HG03159 (cell line): ENCODE measurements at regions not wholly inside any gene's neighbourhood (a gene's known extent, or its start where the extent isn't known, plus 50 kb on each side); places are given as distances from the start of the nearest gene placed in this dataset.
A peak's percentile ranks its signal among the peaks of the same experiment; 100 is the strongest.

ENCODE experiments used
- ATAC-seq: cut with Tn5 transposase; IDR thresholded peaks from one replicate; pipeline ENCODE4 v1.9.1; 2021; ENCODE audit warnings: mild to moderate bottlenecking, moderate library complexity; ENCODE audit not compliant: unreplicated experiment

- ATAC-seq = no peak
Observed at GRCh38 chr6:113570641-113571040, 286.5 kb upstream of the MARCKS start.

GRCh38 chr6:113574147-113574546 lies 283.0 kb upstream of the MARCKS start:
- ATAC-seq = no peak

- no peak for ATAC-seq
Observed at GRCh38 chr6:113576310-113576709, 280.8 kb upstream of the MARCKS start.

- ATAC-seq = no peak
Observed at GRCh38 chr6:113578691-113579090, 278.5 kb upstream of the MARCKS start.

GRCh38 chr6:113584767-113585166 lies 272.4 kb upstream of the MARCKS start:
- no peak for ATAC-seq

GRCh38 chr6:113585246-113585645 lies 271.9 kb upstream of the MARCKS start:
- ATAC-seq = no peak

- no peak for ATAC-seq
Observed at GRCh38 chr6:113586413-113587077, 270.6 kb upstream of the MARCKS start.

GRCh38 chr6:113587078-113587699 lies 270.0 kb upstream of the MARCKS start:
- no peak for ATAC-seq

- ATAC-seq = no peak
Observed at GRCh38 chr6:113588646-113589045, 268.5 kb upstream of the MARCKS start.

- peak; percentile 69 for ATAC-seq
Observed at GRCh38 chr6:113591896-113592827, 265.0 kb upstream of the MARCKS start.

GRCh38 chr6:113594726-113595125 lies 262.4 kb upstream of the MARCKS start:
- ATAC-seq = no peak

- ATAC-seq = no peak
Observed at GRCh38 chr6:113595911-113596376, 261.2 kb upstream of the MARCKS start.

- ATAC-seq = no peak
Observed at GRCh38 chr6:113596387-113597230, 260.5 kb upstream of the MARCKS start.

GRCh38 chr6:113597231-113597583 lies 259.9 kb upstream of the MARCKS start:
- no peak for ATAC-seq

GRCh38 chr6:113598786-113599185 lies 258.4 kb upstream of the MARCKS start:
- no peak for ATAC-seq

GRCh38 chr6:113599444-113599843 lies 257.7 kb upstream of the MARCKS start:
- ATAC-seq = no peak

GRCh38 chr6:113600551-113601339 lies 256.4 kb upstream of the MARCKS start:
- ATAC-seq = no peak

- ATAC-seq = no peak
Observed at GRCh38 chr6:113607821-113608545, 249.2 kb upstream of the MARCKS start.

GRCh38 chr6:113610377-113610988 lies 246.7 kb upstream of the MARCKS start:
- no peak for ATAC-seq
